ENCODE measurements at regions not wholly inside any gene's neighbourhood (a gene's known extent, or its start where the extent isn't known, plus 50 kb on each side); places are given as distances from the start of the nearest gene placed in this dataset.

GRCh38 chr12:107903341-107904061 lies 129.0 kb downstream of the ASCL4 start:
- Histone ChIP-seq H3K9ac (ENCODE audit: low read length) (no peak overlapping the region), H3K36me3 (ENCODE audit: control insufficient read depth, insufficient read depth, low read length) (no peaks in the 10 kb centered on the region), H3K4me3 (ENCODE audit: low read length) (peak overlapping the region; percentile 46), H3K27ac (ENCODE audit: low read depth, low read length) (no peak overlapping the region), H3K4me1 (ENCODE audit: control insufficient read depth, insufficient read depth, low read length) (no peaks in the 10 kb centered on the region), H3K27me3 (ENCODE audit: control insufficient read depth, insufficient read depth, low read length) (peaks cover 2% of the 10 kb centered on the region)

GRCh38 chr12:107906707-107907106 lies 132.2 kb downstream of the ASCL4 start:
- Histone ChIP-seq H3K4me3 (ENCODE audit: low read length) (no peak overlapping the region), H3K9ac (ENCODE audit: low read length) (no peak overlapping the region), H3K4me1 (ENCODE audit: control insufficient read depth, insufficient read depth, low read length) (no peaks in the 10 kb centered on the region), H3K27me3 (ENCODE audit: control insufficient read depth, insufficient read depth, low read length) (peaks cover 2% of the 10 kb centered on the region), H3K36me3 (ENCODE audit: control insufficient read depth, insufficient read depth, low read length) (no peaks in the 10 kb centered on the region), H3K27ac (ENCODE audit: low read depth, low read length) (no peak overlapping the region)

- Histone ChIP-seq H3K9ac (ENCODE audit: low read length) (no peak overlapping the region), H3K27me3 (ENCODE audit: control insufficient read depth, insufficient read depth, low read length) (peaks cover 4% of the 10 kb centered on the region), H3K36me3 (ENCODE audit: control insufficient read depth, insufficient read depth, low read length) (no peaks in the 10 kb centered on the region), H3K4me3 (ENCODE audit: low read length) (peak overlapping the region; percentile 33), H3K4me1 (ENCODE audit: control insufficient read depth, insufficient read depth, low read length) (no peaks in the 10 kb centered on the region), H3K27ac (ENCODE audit: low read depth, low read length) (no peak overlapping the region)
These were observed 138.0 kb downstream of the ASCL4 start for GRCh38 chr12:107912421-107913004.

- Histone ChIP-seq H3K9ac (ENCODE audit: low read length) (no peak overlapping the region), H3K27ac (ENCODE audit: low read depth, low read length) (no peak overlapping the region), H3K27me3 (ENCODE audit: control insufficient read depth, insufficient read depth, low read length) (peaks cover 5% of the 10 kb centered on the region), H3K36me3 (ENCODE audit: control insufficient read depth, insufficient read depth, low read length) (no peaks in the 10 kb centered on the region), H3K4me3 (ENCODE audit: low read length) (no peak overlapping the region), H3K4me1 (ENCODE audit: control insufficient read depth, insufficient read depth, low read length) (no peaks in the 10 kb centered on the region)
These were observed 140.0 kb downstream of the ASCL4 start for GRCh38 chr12:107914460-107914977.

- Histone ChIP-seq H3K4me1 (ENCODE audit: control insufficient read depth, insufficient read depth, low read length) (no peaks in the 10 kb centered on the region), H3K4me3 (ENCODE audit: low read length) (no peak overlapping the region), H3K27me3 (ENCODE audit: control insufficient read depth, insufficient read depth, low read length) (peaks cover 2% of the 10 kb centered on the region), H3K27ac (ENCODE audit: low read depth, low read length) (no peak overlapping the region), H3K36me3 (ENCODE audit: control insufficient read depth, insufficient read depth, low read length) (no peaks in the 10 kb centered on the region), H3K9ac (ENCODE audit: low read length) (no peak overlapping the region)
These were observed 143.7 kb downstream of the ASCL4 start for GRCh38 chr12:107917912-107918800.

GRCh38 chr12:107921062-107921461 lies 146.6 kb downstream of the ASCL4 start:
- Histone ChIP-seq H3K9ac (ENCODE audit: low read length) (no peak overlapping the region), H3K36me3 (ENCODE audit: control insufficient read depth, insufficient read depth, low read length) (no peaks in the 10 kb centered on the region), H3K4me1 (ENCODE audit: control insufficient read depth, insufficient read depth, low read length) (no peaks in the 10 kb centered on the region), H3K27ac (ENCODE audit: low read depth, low read length) (no peak overlapping the region), H3K27me3 (ENCODE audit: control insufficient read depth, insufficient read depth, low read length) (peaks cover 2% of the 10 kb centered on the region), H3K4me3 (ENCODE audit: low read length) (no peak overlapping the region)

GRCh38 chr12:107925125-107925524 lies 150.6 kb downstream of the ASCL4 start:
- no peak overlapping the region for H3K4me3 ChIP-seq (ENCODE audit: low read length)
- no peaks in the 10 kb centered on the region for H3K36me3 ChIP-seq (ENCODE audit: control insufficient read depth, insufficient read depth, low read length)
- H3K9ac ChIP-seq (ENCODE audit: low read length), result no peak overlapping the region
- H3K4me1 ChIP-seq (ENCODE audit: control insufficient read depth, insufficient read depth, low read length), result no peaks in the 10 kb centered on the region
- H3K27ac ChIP-seq (ENCODE audit: low read depth, low read length), result no peak overlapping the region
- no peaks in the 10 kb centered on the region for H3K27me3 ChIP-seq (ENCODE audit: control insufficient read depth, insufficient read depth, low read length)

- no peaks in the 10 kb centered on the region for H3K36me3 ChIP-seq (ENCODE audit: control insufficient read depth, insufficient read depth, low read length)
- H3K4me3 ChIP-seq (ENCODE audit: low read length), result no peak overlapping the region
- H3K27me3 ChIP-seq (ENCODE audit: control insufficient read depth, insufficient read depth, low read length), result no peaks in the 10 kb centered on the region
- H3K4me1 ChIP-seq (ENCODE audit: control insufficient read depth, insufficient read depth, low read length), result no peaks in the 10 kb centered on the region
- H3K9ac ChIP-seq (ENCODE audit: low read length), result no peak overlapping the region
- H3K27ac ChIP-seq (ENCODE audit: low read depth, low read length), result no peak overlapping the region
These were observed 154.9 kb downstream of the ASCL4 start for GRCh38 chr12:107929436-107929835.

- H3K4me3 ChIP-seq (ENCODE audit: low read length), result no peak overlapping the region
- H3K9ac ChIP-seq (ENCODE audit: low read length), result no peak overlapping the region
- H3K36me3 ChIP-seq (ENCODE audit: control insufficient read depth, insufficient read depth, low read length), result no peaks in the 10 kb centered on the region
- H3K27me3 ChIP-seq (ENCODE audit: control insufficient read depth, insufficient read depth, low read length), result no peaks in the 10 kb centered on the region
- H3K4me1 ChIP-seq (ENCODE audit: control insufficient read depth, insufficient read depth, low read length), result no peaks in the 10 kb centered on the region
- H3K27ac ChIP-seq (ENCODE audit: low read depth, low read length), result no peak overlapping the region
These were observed 157.3 kb downstream of the ASCL4 start for GRCh38 chr12:107931761-107932160.

- no peaks in the 10 kb centered on the region for H3K36me3 ChIP-seq (ENCODE audit: control insufficient read depth, insufficient read depth, low read length)
- H3K9ac ChIP-seq (ENCODE audit: low read length), result no peak overlapping the region
- no peaks in the 10 kb centered on the region for H3K27me3 ChIP-seq (ENCODE audit: control insufficient read depth, insufficient read depth, low read length)
- H3K4me3 ChIP-seq (ENCODE audit: low read length), result no peak overlapping the region
- H3K4me1 ChIP-seq (ENCODE audit: control insufficient read depth, insufficient read depth, low read length), result no peaks in the 10 kb centered on the region
- no peak overlapping the region for H3K27ac ChIP-seq (ENCODE audit: low read depth, low read length)
These were observed 163.9 kb downstream of the ASCL4 start for GRCh38 chr12:107938446-107938845.

GRCh38 chr12:107948391-107948945 lies 174.0 kb downstream of the ASCL4 start:
- H3K27ac ChIP-seq (ENCODE audit: low read depth, low read length), result no peak overlapping the region

GRCh38 chr12:107951024-107951423 lies 176.5 kb downstream of the ASCL4 start:
- Histone ChIP-seq H3K4me3 (ENCODE audit: low read length) (no peak overlapping the region), H3K27me3 (ENCODE audit: control insufficient read depth, insufficient read depth, low read length) (no peaks in the 10 kb centered on the region), H3K4me1 (ENCODE audit: control insufficient read depth, insufficient read depth, low read length) (no peaks in the 10 kb centered on the region), H3K27ac (ENCODE audit: low read depth, low read length) (no peak overlapping the region), H3K9ac (ENCODE audit: low read length) (no peak overlapping the region), H3K36me3 (ENCODE audit: control insufficient read depth, insufficient read depth, low read length) (no peaks in the 10 kb centered on the region)

More at GRCh38 chr12:107948391-107948945, 174.0 kb downstream of the ASCL4 start:
- H3K9ac ChIP-seq (ENCODE audit: low read length), result no peak overlapping the region
- H3K4me1 ChIP-seq (ENCODE audit: control insufficient read depth, insufficient read depth, low read length), result no peaks in the 10 kb centered on the region
- H3K4me3 ChIP-seq (ENCODE audit: low read length), result no peak overlapping the region
- no peaks in the 10 kb centered on the region for H3K27me3 ChIP-seq (ENCODE audit: control insufficient read depth, insufficient read depth, low read length)
- no peaks in the 10 kb centered on the region for H3K36me3 ChIP-seq (ENCODE audit: control insufficient read depth, insufficient read depth, low read length)

Measured in rectal smooth muscle tissue (tissue), 1 donor.